Uterus (tissue), 2 donors: ENCODE measurements at regions not wholly inside any gene's neighbourhood (a gene's known extent, or its start where the extent isn't known, plus 50 kb on each side); places are given as distances from the start of the nearest gene placed in this dataset.

ENCODE experiments used
- CTCF ChIP-seq, 4 experiments: fragments of 200-600 bp in 2 of 4; fragments of 450-650 bp in 2 of 4; sonication (generic) in 2 of 4; IDR thresholded peaks; one replicate each; pipeline ENCODE4 v1.5.1; 2016 to 2019; ENCODE audit warnings: antibody characterized with exemption in 4 of 4, mild to moderate bottlenecking in 2 of 4, moderate library complexity in 1 of 4
- POLR2A ChIP-seq, 2 donors: fragments of 450-650 bp; IDR thresholded peaks; one replicate each; pipeline ENCODE4 v1.6.1; 2016; ENCODE audit warnings: antibody characterized with exemption in 2 of 2, mild to moderate bottlenecking in 1 of 2, moderate library complexity in 1 of 2

- TF ChIP-seq CTCF (IDR thresholded peaks at IDR 0.05) (no peak), POLR2A (IDR thresholded peaks at IDR 0.05) (no peak)
These were observed 55.8 kb upstream of the MTF2 start for GRCh38 chr1:93023281-93023680.
